HEK293T (cell line): ENCODE measurements at regions not wholly inside any gene's neighbourhood (a gene's known extent, or its start where the extent isn't known, plus 50 kb on each side); places are given as distances from the start of the nearest gene placed in this dataset.

Experiments
- FOXK2 ChIP-seq: fragments of 450-650 bp; IDR thresholded peaks from 2 replicates; pipeline ENCODE4 v1.6.1; 2016; ENCODE audit warnings: mild to moderate bottlenecking
- HDGF ChIP-seq: fragments of 450-650 bp; IDR thresholded peaks from 2 replicates; pipeline ENCODE4 v1.6.1; 2017; ENCODE audit warnings: antibody characterized with exemption, borderline replicate concordance
- L3MBTL2 ChIP-seq: fragments of 450-650 bp; conservative IDR thresholded peaks from 2 replicates; pipeline ENCODE4 v1.6.1; 2016; ENCODE audit warnings: mild to moderate bottlenecking
- SP1 ChIP-seq: fragments of 450-650 bp; IDR thresholded peaks from 2 replicates; pipeline ENCODE4 v1.6.1; 2017
- SUZ12 ChIP-seq: fragments of 450-650 bp; IDR thresholded peaks from 2 replicates; pipeline ENCODE4 v1.6.1; 2016; ENCODE audit warnings: mild to moderate bottlenecking
- TARDBP ChIP-seq: fragments of 450-650 bp; IDR thresholded peaks from 2 replicates; pipeline ENCODE4 v1.6.1; 2016
- ZNF384 ChIP-seq: fragments of 450-650 bp; IDR thresholded peaks from 2 replicates; pipeline ENCODE4 v1.6.1; 2016

GRCh38 chr12:126159139-126159538 is 1093.9 kb downstream of the AACS start:
- no peak for TF ChIP-seq FOXK2
- no peak for TF ChIP-seq ZNF384
- TF ChIP-seq L3MBTL2: no peak
- TF ChIP-seq TARDBP: no peak
- no peak for TF ChIP-seq SP1
- no peak for TF ChIP-seq HDGF
- TF ChIP-seq SUZ12: no peak
